Fibroblast of the aortic adventitia (primary cell): ENCODE measurements at regions not wholly inside any gene's neighbourhood (a gene's known extent, or its start where the extent isn't known, plus 50 kb on each side); places are given as distances from the start of the nearest gene placed in this dataset.

Experiments
- DNase-seq: peaks from one replicate; pipeline ENCODE4 v3.0.0-alpha.2; 2010; ENCODE audit warnings: low read depth
- H3K4me3 ChIP-seq: 2 replicates; pipeline ENCODE4 v1.5.1; 2011; ENCODE audit warnings: low read depth, mild to moderate bottlenecking, control low read depth, low read length, moderate library complexity
- TF ChIP-seq, protein P1 (sequence below): IDR thresholded peaks from 2 replicates; pipeline ENCODE4 v1.5.1; 2011; ENCODE audit warnings: mild to moderate bottlenecking, low read length, control low read depth, inconsistent platforms; ENCODE audit not compliant: insufficient read depth

- DNase-seq: no peak
- TF ChIP-seq, protein P1, sequence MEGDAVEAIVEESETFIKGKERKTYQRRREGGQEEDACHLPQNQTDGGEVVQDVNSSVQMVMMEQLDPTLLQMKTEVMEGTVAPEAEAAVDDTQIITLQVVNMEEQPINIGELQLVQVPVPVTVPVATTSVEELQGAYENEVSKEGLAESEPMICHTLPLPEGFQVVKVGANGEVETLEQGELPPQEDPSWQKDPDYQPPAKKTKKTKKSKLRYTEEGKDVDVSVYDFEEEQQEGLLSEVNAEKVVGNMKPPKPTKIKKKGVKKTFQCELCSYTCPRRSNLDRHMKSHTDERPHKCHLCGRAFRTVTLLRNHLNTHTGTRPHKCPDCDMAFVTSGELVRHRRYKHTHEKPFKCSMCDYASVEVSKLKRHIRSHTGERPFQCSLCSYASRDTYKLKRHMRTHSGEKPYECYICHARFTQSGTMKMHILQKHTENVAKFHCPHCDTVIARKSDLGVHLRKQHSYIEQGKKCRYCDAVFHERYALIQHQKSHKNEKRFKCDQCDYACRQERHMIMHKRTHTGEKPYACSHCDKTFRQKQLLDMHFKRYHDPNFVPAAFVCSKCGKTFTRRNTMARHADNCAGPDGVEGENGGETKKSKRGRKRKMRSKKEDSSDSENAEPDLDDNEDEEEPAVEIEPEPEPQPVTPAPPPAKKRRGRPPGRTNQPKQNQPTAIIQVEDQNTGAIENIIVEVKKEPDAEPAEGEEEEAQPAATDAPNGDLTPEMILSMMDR: no peak
- no peak overlapping the region for H3K4me3 ChIP-seq
Measured at GRCh38 chr4:162891788-162892707, 274.6 kb downstream of the NAF1 start.

DNA sequence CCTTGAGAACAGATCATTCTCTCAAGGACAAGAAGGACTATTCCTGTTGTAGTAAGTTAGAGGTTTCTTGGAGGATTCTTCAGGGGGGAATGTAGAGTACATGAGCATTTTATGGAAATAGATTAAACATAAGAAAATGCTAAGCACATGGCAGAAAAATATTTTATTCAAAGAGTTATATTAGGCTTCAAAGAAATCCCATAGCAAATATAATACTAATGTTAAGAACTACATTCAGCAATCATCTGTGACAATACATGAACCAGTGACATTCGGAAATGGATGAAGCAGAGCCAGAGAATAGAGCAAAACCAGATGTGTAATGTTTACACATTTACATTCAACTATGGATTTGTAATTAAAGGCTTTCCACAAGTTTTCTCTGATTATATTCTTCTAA, 288.6 kb downstream of the NAF1 start:
- no peak overlapping the region for H3K4me3 ChIP-seq
- TF ChIP-seq, protein P1: no peak
- no peak for DNase-seq

DNA sequence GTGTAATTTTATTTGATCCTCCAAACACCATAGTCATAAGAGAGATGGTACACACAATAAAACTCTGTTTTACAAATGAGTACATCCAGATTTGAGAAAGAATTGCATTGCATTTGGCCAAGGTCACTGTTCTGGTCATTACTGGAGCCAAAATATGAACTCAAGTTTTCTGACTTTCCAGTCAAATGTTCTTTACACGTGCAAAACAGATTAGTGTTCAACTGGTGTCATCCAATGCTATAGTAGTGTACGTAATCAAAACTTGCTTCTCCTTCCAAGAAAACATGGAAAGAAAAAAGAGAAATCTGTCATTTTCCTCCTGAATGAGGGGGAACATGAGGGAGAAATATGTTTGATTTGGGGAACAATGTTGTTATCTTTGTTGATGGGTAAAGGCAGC, 291.9 kb downstream of the NAF1 start:
- no peak overlapping the region for H3K4me3 ChIP-seq
- TF ChIP-seq, protein P1: no peak
- no peak for DNase-seq

GRCh38 chr4:162871990-162872389, 294.7 kb downstream of the NAF1 start:
- no peak overlapping the region for H3K4me3 ChIP-seq
- no peak for DNase-seq
- TF ChIP-seq, protein P1: no peak

GRCh38 chr4:162869157-162869556, 297.5 kb downstream of the NAF1 start:
- TF ChIP-seq, protein P1: no peak
- no peak for DNase-seq
- no peak overlapping the region for H3K4me3 ChIP-seq

GRCh38 chr4:162866565-162866964, 300.1 kb downstream of the NAF1 start:
- DNase-seq: no peak
- TF ChIP-seq, protein P1: no peak
- H3K4me3 ChIP-seq: no peak overlapping the region

GRCh38 chr4:162865102-162865501, 301.6 kb downstream of the NAF1 start:
- H3K4me3 ChIP-seq: no peak overlapping the region
- TF ChIP-seq, protein P1: no peak

More at GRCh38 chr4:162865102-162865501, 301.6 kb downstream of the NAF1 start:
- no peak for DNase-seq
